ENCODE measurements at regions not wholly inside any gene's neighbourhood (a gene's known extent, or its start where the extent isn't known, plus 50 kb on each side); places are given as distances from the start of the nearest gene placed in this dataset.
"Not testable (repeated sequence)": the region's sequence is repeated elsewhere in the genome, so short reads cannot be mapped to it uniquely, and the experiment has no call there.

- DNase-seq (ENCODE audit: extremely low spot score, insufficient read length, low read depth) (no peak), FAIRE-seq (no peak)
These were observed 1534.6 kb upstream of the AGA start for GRCh38 chr4:178976861-178977260.

DNA sequence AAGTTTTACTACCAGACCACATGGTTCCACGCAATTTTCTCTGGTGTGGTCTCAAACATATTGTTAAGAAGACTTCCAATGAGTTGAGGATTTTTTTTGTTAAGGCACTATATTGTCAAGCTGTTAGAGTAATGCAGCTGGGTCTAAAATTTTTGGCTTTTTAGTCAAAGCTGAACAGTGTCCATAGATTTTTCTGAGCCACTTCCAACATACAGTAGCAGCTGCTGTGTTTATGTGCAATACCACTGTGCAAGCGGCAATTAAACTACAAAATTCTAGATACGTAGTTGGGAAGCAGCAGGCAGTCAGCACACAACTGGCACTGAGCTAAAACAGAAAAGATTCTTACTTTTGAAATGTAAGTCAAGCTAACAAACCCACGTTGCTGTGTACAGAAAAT, 1551.1 kb upstream of the AGA start:
- FAIRE-seq = no peak
- no peak for DNase-seq (ENCODE audit: extremely low spot score, insufficient read length, low read depth)

GRCh38 chr4:179001918-179002317, 1559.7 kb upstream of the AGA start:
- no peak for DNase-seq (ENCODE audit: extremely low spot score, insufficient read length, low read depth)
- FAIRE-seq = no peak

DNA sequence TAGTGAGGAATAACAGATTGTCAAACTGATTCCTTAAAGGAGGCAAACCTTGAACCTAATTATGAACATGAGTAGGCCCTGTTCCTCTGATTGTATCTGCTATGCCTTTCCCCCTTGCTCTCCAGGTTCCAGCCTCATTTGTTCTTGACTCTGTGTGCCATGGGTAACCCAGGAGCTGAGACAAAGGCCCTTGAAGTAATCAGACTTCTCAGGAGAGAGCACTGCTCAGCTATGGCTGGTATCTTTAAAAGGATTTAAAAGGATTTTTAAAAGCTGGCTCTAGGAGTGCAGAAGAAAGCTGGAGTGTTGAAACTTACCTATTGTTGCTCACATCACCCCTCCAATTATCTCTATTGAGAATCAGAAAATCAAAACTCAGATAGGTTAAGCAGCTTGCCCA, 1565.5 kb upstream of the AGA start:
- no peak for DNase-seq (ENCODE audit: extremely low spot score, insufficient read length, low read depth)

DNA sequence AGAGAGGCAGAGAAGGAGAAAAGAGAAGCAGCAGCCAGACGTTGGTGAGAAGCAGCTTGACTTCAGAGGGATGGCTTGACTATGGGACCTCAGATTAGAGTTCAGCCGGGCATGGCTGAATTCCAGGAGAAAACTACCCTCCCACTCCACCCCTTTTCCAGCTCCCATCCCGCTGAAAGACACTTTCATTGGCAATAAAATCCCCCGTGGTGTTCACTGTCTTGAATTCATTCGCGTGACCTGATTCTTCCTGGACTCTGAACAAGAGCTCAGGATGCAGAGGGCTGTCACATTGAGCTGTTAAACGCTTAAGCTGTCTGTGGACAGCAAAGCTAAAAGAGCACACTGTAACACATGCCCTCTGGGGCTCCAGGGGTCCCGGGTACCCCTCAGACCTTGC, 1575.3 kb upstream of the AGA start:
- FAIRE-seq = no peak
- DNase-seq (ENCODE audit: extremely low spot score, insufficient read length, low read depth) = no peak

More for the DNA sequence above, 1565.5 kb upstream of the AGA start:
- FAIRE-seq = no peak

DNA sequence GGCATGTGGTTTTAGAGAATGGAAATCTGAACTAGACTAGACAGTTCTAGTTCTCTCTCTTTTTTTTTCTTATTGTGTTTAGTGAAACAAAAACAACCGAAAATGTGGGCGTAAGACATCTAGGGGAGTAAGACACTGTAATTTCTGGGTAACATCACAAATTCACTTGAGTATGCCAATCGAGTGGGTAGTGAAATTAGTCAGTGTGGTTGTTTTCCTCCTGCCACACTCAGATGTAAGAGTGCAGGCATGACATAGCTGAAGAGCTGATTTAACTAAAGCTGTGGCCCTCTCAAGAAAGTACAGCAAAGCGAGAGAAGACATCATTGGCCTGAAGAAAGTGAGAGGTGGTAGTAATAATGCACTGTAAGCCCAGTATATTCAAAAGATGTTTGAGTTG, 1585.3 kb upstream of the AGA start:
- DNase-seq (ENCODE audit: extremely low spot score, insufficient read length, low read depth) = no peak
- FAIRE-seq = no peak

- DNase-seq (ENCODE audit: extremely low spot score, insufficient read length, low read depth) = no peak
- FAIRE-seq = no peak
These were observed 1586.1 kb upstream of the AGA start for GRCh38 chr4:179028321-179028720.

DNA sequence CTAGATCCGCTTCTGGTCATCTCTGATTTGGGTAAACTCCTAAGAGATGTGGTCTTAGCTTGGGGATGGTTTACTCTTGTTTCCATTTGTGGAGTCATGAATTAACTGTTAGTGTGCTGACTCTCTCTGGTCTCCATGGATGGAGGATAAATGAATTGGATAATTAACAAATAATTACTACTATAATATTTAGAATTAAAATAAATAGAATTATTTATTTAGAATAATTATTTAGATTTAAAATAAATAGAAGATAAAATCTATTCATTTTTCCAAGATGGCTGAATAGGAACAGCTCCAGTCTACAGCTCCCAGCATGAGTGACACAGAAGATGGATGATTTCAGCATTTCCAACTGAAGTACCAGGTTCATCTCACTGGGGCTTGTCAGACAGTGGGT, 1587.4 kb upstream of the AGA start:
- FAIRE-seq = no peak
- DNase-seq (ENCODE audit: extremely low spot score, insufficient read length, low read depth) = no peak

DNA sequence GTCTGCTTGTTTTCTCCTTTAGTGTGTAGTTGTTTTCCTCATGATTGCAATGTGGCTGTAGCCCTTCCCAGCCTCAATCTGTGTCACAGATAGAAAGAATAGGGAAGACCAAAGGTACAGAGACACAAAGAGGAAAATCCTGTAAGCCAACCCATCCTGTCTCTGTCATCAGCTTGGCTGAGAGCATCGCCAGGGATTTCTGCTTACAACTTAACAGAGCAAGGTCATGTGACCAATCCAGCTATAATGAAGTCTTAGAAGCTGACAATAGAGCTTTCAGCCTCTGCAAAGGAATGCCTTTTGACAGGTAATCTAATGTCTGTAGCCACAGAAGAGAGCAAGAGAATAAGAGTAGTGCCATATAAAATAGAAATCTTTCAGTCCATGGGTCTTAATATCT, 1598.0 kb upstream of the AGA start:
- FAIRE-seq = no peak
- no peak for DNase-seq (ENCODE audit: extremely low spot score, insufficient read length, low read depth)

DNA sequence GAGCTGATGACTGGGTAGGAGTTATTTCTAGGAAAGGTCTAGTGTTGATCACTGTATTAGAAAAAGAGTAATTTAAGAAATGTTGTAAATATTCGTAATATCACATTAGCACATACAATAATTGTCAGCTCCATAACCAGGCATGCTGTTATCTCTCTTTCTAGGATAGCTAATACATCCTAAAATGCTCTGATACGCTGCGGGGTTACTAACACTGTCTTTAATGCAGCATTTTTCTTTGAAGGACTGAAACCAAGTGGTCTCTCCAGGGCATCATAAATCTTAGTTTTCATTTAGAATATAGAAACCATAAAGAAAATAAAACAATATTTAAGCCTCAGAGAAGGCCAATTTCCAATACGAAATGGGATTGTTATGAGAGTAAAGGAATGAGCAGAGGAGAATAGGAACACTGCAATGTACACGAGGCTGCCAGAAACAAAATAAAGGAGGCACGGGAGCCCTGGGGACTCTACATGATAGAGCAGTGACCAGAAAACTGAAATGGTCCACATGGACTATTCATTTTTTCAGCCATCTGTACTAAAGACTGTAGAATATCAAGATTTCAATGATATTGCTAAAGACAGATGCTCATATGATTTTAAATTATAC, 1606.7 kb upstream of the AGA start:
- no peak for DNase-seq (ENCODE audit: extremely low spot score, insufficient read length, low read depth)
- no peak for FAIRE-seq

DNA sequence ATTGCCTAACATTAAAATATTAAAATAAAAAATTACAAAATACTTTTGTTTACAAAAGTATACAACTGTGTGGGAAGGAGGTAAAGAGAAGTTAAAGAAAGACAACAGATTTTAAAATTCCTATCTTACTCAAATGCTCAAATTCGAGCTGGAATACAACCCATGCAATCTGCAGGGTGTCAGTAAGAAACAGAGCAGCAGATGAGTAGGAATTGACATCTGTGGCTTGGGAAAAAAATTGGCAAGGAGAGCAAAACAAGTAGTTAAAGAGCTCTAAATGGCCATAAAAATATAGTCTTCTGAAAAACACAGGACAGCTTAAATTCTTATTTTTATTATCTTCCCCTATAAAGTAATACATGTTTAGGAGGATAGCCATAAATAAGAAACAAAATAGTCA, 1609.0 kb upstream of the AGA start:
- FAIRE-seq (no peak), DNase-seq (ENCODE audit: extremely low spot score, insufficient read length, low read depth) (no peak)

DNA sequence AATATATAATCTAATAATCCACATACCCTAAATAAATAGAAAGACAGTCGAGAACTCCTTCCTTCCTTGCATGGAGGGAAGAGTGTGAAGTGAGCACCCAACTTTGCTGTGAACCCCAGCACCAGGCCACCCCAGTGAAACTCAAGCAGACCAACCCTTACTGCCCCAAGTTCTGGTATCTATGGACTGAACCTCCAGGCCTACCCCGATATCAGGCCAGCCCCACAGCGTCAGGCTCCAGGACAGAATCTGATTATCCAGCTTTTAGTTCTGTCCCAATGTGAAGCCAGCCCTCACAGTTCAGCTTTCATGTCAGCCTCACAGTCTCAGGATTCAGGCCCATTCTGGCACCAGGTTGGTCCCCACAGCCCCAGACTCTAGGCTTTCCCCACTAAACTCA, 1617.2 kb upstream of the AGA start:
- DNase-seq (ENCODE audit: extremely low spot score, insufficient read length, low read depth) (no peak), FAIRE-seq (no peak)

DNA sequence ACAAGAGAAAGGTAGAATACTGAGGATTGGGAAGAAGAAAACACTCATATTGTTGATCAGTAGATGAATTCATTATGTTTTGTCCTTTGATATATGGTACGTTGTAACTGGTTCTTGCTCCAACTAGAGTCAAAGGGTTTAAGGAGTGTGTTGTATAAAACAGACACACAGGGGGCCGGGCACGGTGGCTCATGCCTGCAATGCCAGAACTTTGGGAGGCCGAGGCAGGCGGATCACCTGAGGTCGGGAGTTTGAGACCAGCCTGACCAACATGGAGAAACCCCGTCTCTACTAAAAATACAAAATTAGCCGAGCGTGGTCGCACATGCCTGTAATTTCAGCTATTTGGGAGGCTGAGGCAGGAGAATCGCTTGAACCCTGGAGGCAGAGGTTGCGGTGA, 1624.0 kb upstream of the AGA start:
- DNase-seq (ENCODE audit: extremely low spot score, insufficient read length, low read depth); FAIRE-seq: not testable (repeated sequence)

DNA sequence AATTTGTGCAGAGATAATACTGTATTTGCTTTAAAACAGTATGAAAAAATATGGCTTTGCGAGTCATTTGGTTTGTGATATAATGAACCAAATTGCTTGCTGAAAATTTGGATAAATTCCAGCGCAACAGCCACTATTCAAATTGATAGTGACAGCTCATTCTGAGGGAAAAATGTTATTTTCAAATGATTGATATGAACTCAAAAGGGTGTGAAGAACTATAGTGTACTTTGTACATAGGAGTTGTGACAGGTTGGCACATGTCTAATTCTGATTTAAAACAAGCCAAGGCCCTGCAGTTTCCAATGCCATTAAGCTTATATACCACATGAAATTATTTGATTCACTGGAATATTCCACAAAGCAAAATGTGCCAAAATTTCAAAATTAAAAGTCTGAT, 1628.9 kb upstream of the AGA start:
- no peak for FAIRE-seq
- no peak for DNase-seq (ENCODE audit: extremely low spot score, insufficient read length, low read depth)

GRCh38 chr4:179076865-179077264, 1634.6 kb upstream of the AGA start:
- FAIRE-seq (no peak), DNase-seq (ENCODE audit: extremely low spot score, insufficient read length, low read depth) (no peak)

GRCh38 chr4:179095585-179096221, 1653.5 kb upstream of the AGA start:
- DNase-seq (ENCODE audit: extremely low spot score, insufficient read length, low read depth) (no peak), FAIRE-seq (no peak)

- FAIRE-seq (no peak), DNase-seq (ENCODE audit: extremely low spot score, insufficient read length, low read depth) (no peak)
These were observed 1655.5 kb upstream of the AGA start for GRCh38 chr4:179097741-179098140.

GRCh38 chr4:179110356-179110755, 1668.1 kb upstream of the AGA start:
- no peak for DNase-seq (ENCODE audit: extremely low spot score, insufficient read length, low read depth)
- no peak for FAIRE-seq

- no peak for DNase-seq (ENCODE audit: extremely low spot score, insufficient read length, low read depth)
- FAIRE-seq = no peak
These were observed 1668.6 kb upstream of the AGA start for GRCh38 chr4:179110816-179111215.

GRCh38 chr4:179112441-179113170, 1670.4 kb upstream of the AGA start:
- FAIRE-seq (no peak), DNase-seq (ENCODE audit: extremely low spot score, insufficient read length, low read depth) (no peak)

GRCh38 chr4:179114615-179115014, 1672.4 kb upstream of the AGA start:
- FAIRE-seq = no peak
- DNase-seq (ENCODE audit: extremely low spot score, insufficient read length, low read depth) = no peak

DNA sequence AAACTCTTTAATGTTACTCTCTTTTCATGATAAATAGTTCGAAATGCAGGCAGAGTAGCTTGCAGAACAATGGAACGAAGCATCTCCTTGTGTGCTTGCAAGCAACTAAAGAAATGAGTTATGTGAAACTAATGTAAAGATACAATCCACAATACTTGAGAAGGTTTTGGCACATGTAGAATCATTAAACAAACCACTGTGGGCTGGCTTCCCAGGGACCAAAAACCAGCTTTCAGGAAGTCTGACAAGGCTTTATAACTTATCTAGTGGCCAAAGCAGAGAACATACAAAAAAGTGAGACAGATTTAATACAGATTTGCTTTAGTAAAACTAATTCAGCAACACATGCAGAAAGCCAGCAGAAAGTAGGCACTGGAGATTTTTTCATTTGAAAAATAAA, 1673.8 kb upstream of the AGA start:
- DNase-seq (ENCODE audit: extremely low spot score, insufficient read length, low read depth) = no peak
- FAIRE-seq = no peak
